ENCODE measurements at regions not wholly inside any gene's neighbourhood (a gene's known extent, or its start where the extent isn't known, plus 50 kb on each side); places are given as distances from the start of the nearest gene placed in this dataset.

DNA sequence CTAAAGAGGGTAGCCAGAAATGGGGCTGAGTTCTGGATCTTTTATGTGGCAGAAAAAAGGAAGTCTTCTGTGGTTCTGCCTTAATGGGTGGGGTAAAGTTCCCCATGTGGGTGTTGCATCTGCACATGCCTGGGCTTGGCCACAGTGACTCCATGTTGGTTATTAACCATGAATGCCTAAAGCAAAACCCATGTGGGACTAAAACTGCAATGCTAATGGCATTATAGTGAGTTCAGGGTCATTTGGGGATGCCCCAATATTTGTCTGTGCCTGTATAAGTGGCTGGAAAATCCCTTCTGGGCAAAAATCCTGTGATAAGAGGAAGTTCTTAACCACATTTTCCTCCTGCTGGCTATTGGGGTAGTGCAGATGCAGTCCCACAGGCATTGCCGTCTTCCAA lies 857.4 kb downstream of the FAT4 start:
- no peak for TF ChIP-seq POLR2A (IDR thresholded peaks at IDR 0.05)
- TF ChIP-seq, protein P1, sequence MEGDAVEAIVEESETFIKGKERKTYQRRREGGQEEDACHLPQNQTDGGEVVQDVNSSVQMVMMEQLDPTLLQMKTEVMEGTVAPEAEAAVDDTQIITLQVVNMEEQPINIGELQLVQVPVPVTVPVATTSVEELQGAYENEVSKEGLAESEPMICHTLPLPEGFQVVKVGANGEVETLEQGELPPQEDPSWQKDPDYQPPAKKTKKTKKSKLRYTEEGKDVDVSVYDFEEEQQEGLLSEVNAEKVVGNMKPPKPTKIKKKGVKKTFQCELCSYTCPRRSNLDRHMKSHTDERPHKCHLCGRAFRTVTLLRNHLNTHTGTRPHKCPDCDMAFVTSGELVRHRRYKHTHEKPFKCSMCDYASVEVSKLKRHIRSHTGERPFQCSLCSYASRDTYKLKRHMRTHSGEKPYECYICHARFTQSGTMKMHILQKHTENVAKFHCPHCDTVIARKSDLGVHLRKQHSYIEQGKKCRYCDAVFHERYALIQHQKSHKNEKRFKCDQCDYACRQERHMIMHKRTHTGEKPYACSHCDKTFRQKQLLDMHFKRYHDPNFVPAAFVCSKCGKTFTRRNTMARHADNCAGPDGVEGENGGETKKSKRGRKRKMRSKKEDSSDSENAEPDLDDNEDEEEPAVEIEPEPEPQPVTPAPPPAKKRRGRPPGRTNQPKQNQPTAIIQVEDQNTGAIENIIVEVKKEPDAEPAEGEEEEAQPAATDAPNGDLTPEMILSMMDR (IDR thresholded peaks at IDR 0.05), result no peak

Data from lower leg skin (tissue), 3 donors.